GM12878 (cell line): ENCODE measurements at regions not wholly inside any gene's neighbourhood (a gene's known extent, or its start where the extent isn't known, plus 50 kb on each side); places are given as distances from the start of the nearest gene placed in this dataset.

Source experiments
- ATF7 ChIP-seq: fragments of 450-650 bp; IDR thresholded peaks from 2 replicates; pipeline ENCODE4 v1.6.1; 2016; ENCODE audit warnings: low read depth, mild to moderate bottlenecking
- CREB1 ChIP-seq: IDR thresholded peaks from 2 replicates; pipeline ENCODE4 v1.6.1; 2012; ENCODE audit warnings: low read depth, mild to moderate bottlenecking, inconsistent platforms
- MTA2 ChIP-seq: fragments of 450-650 bp; IDR thresholded peaks from 2 replicates; pipeline ENCODE4 v1.6.1; 2016; ENCODE audit warnings: low read depth, mild to moderate bottlenecking, moderate library complexity
- MYC ChIP-seq: IDR thresholded peaks from 2 replicates; pipeline ENCODE4 v1.6.1; 2011; ENCODE audit warnings: mild to moderate bottlenecking, low read length, moderate library complexity, inconsistent platforms; ENCODE audit not compliant: insufficient read depth, insufficient replicate concordance, insufficient read length, severe bottlenecking
- POLR2A ChIP-seq: IDR thresholded peaks from 2 replicates; pipeline ENCODE4 v1.6.1; 2011; ENCODE audit warnings: low read depth, mild to moderate bottlenecking, low read length
- SMAD5 ChIP-seq: IDR thresholded peaks from 2 replicates; pipeline ENCODE4 v1.6.1; 2016; ENCODE audit warnings: antibody characterized with exemption, low read depth
- SPI1 ChIP-seq: IDR thresholded peaks from 2 replicates; pipeline ENCODE4 v1.6.1; 2011; ENCODE audit warnings: low read depth, mild to moderate bottlenecking, low read length, moderate library complexity, borderline replicate concordance; ENCODE audit not compliant: insufficient read depth
- ZNF274 ChIP-seq: IDR thresholded peaks from one replicate; pipeline ENCODE4 v1.8.0; 2011; ENCODE audit not compliant: insufficient read length, insufficient read depth
- TF ChIP-seq, protein P1 (sequence below), 3 experiments: IDR thresholded peaks in 2 of 3; conservative IDR thresholded peaks in 1 of 3; 2 replicates each; pipeline ENCODE4 v1.5.1; 2011; ENCODE audit warnings: low read depth in 3 of 3, low read length in 3 of 3, mild to moderate bottlenecking in 3 of 3, control low read depth in 2 of 3, moderate library complexity in 2 of 3, inconsistent platforms in 1 of 3, mixed read lengths in 1 of 3; ENCODE audit not compliant: control insufficient read depth in 2 of 3, insufficient read depth in 1 of 3; ENCODE audit errors: extremely low read depth in 1 of 3
- TF ChIP-seq, protein P2 (sequence below): fragments of 450-650 bp; IDR thresholded peaks from 2 replicates; pipeline ENCODE4 v1.6.1; 2014; ENCODE audit warnings: mild to moderate bottlenecking
- TF ChIP-seq, protein P3 (sequence below): fragments of 450-650 bp; IDR thresholded peaks from 2 replicates; pipeline ENCODE4 v1.6.1; 2016; ENCODE audit warnings: mild to moderate bottlenecking, moderate library complexity, borderline replicate concordance

DNA sequence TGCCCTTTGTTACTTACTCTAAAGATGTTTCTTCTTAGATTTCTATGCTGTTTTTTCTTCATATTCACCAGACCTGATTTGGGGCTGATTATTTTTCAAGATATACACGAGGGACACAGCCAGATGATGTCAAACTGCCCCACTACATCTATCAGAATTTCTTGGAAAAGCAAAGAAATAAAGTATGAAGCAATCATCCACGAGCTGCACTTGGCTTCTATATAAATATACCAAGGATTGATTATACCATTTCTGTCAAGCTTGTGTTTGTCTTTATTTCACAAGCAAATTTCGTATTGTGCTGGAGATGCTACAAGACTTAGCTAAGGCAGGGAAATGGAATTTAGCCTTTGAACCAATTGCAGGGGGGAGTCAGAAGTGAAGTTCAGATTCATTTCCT lies 715.1 kb upstream of the NR2F2 start:
- TF ChIP-seq MYC: no peak
- no peak for TF ChIP-seq SMAD5
- TF ChIP-seq SPI1: no peak
- no peak for TF ChIP-seq ZNF274
- TF ChIP-seq POLR2A: no peak
- TF ChIP-seq, protein P1, sequence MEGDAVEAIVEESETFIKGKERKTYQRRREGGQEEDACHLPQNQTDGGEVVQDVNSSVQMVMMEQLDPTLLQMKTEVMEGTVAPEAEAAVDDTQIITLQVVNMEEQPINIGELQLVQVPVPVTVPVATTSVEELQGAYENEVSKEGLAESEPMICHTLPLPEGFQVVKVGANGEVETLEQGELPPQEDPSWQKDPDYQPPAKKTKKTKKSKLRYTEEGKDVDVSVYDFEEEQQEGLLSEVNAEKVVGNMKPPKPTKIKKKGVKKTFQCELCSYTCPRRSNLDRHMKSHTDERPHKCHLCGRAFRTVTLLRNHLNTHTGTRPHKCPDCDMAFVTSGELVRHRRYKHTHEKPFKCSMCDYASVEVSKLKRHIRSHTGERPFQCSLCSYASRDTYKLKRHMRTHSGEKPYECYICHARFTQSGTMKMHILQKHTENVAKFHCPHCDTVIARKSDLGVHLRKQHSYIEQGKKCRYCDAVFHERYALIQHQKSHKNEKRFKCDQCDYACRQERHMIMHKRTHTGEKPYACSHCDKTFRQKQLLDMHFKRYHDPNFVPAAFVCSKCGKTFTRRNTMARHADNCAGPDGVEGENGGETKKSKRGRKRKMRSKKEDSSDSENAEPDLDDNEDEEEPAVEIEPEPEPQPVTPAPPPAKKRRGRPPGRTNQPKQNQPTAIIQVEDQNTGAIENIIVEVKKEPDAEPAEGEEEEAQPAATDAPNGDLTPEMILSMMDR (IDR thresholded peaks at IDR 0.05 in 2 of 3, conservative IDR thresholded peaks at IDR 0.05 in 1 of 3; ENCODE audit: control insufficient read depth in 2 of 3, extremely low read depth in 1 of 3, insufficient read depth in 1 of 3, low read depth in 3 of 3, low read length in 3 of 3): no peak
- TF ChIP-seq CREB1: no peak
- TF ChIP-seq MTA2: no peak
- TF ChIP-seq, protein P2, sequence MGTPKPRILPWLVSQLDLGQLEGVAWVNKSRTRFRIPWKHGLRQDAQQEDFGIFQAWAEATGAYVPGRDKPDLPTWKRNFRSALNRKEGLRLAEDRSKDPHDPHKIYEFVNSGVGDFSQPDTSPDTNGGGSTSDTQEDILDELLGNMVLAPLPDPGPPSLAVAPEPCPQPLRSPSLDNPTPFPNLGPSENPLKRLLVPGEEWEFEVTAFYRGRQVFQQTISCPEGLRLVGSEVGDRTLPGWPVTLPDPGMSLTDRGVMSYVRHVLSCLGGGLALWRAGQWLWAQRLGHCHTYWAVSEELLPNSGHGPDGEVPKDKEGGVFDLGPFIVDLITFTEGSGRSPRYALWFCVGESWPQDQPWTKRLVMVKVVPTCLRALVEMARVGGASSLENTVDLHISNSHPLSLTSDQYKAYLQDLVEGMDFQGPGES: no peak
- TF ChIP-seq, protein P3, sequence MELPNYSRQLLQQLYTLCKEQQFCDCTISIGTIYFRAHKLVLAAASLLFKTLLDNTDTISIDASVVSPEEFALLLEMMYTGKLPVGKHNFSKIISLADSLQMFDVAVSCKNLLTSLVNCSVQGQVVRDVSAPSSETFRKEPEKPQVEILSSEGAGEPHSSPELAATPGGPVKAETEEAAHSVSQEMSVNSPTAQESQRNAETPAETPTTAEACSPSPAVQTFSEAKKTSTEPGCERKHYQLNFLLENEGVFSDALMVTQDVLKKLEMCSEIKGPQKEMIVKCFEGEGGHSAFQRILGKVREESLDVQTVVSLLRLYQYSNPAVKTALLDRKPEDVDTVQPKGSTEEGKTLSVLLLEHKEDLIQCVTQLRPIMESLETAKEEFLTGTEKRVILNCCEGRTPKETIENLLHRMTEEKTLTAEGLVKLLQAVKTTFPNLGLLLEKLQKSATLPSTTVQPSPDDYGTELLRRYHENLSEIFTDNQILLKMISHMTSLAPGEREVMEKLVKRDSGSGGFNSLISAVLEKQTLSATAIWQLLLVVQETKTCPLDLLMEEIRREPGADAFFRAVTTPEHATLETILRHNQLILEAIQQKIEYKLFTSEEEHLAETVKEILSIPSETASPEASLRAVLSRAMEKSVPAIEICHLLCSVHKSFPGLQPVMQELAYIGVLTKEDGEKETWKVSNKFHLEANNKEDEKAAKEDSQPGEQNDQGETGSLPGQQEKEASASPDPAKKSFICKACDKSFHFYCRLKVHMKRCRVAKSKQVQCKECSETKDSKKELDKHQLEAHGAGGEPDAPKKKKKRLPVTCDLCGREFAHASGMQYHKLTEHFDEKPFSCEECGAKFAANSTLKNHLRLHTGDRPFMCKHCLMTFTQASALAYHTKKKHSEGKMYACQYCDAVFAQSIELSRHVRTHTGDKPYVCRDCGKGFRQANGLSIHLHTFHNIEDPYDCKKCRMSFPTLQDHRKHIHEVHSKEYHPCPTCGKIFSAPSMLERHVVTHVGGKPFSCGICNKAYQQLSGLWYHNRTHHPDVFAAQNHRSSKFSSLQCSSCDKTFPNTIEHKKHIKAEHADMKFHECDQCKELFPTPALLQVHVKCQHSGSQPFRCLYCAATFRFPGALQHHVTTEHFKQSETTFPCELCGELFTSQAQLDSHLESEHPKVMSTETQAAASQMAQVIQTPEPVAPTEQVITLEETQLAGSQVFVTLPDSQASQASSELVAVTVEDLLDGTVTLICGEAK: no peak
- no peak for TF ChIP-seq ATF7
